Testis (tissue), 2 donors: ENCODE measurements at regions not wholly inside any gene's neighbourhood (a gene's known extent, or its start where the extent isn't known, plus 50 kb on each side); places are given as distances from the start of the nearest gene placed in this dataset.

Experiments used
- POLR2A ChIP-seq: fragments of 450-650 bp; IDR thresholded peaks from one replicate; pipeline ENCODE4 v1.6.1; 2017; ENCODE audit warnings: antibody characterized with exemption, mild to moderate bottlenecking, moderate library complexity
- TF ChIP-seq, protein P1 (sequence below), 3 experiments: fragments of 450-650 bp in 2 of 3; fragments of 200-600 bp in 1 of 3; sonication (generic) in 1 of 3; IDR thresholded peaks; one replicate each; pipeline ENCODE4 v1.5.1; 2016 to 2019; ENCODE audit warnings: antibody characterized with exemption in 3 of 3, mild to moderate bottlenecking in 2 of 3, moderate library complexity in 1 of 3

- TF ChIP-seq, protein P1, sequence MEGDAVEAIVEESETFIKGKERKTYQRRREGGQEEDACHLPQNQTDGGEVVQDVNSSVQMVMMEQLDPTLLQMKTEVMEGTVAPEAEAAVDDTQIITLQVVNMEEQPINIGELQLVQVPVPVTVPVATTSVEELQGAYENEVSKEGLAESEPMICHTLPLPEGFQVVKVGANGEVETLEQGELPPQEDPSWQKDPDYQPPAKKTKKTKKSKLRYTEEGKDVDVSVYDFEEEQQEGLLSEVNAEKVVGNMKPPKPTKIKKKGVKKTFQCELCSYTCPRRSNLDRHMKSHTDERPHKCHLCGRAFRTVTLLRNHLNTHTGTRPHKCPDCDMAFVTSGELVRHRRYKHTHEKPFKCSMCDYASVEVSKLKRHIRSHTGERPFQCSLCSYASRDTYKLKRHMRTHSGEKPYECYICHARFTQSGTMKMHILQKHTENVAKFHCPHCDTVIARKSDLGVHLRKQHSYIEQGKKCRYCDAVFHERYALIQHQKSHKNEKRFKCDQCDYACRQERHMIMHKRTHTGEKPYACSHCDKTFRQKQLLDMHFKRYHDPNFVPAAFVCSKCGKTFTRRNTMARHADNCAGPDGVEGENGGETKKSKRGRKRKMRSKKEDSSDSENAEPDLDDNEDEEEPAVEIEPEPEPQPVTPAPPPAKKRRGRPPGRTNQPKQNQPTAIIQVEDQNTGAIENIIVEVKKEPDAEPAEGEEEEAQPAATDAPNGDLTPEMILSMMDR (IDR thresholded peaks at IDR 0.05): no peak
- no peak for TF ChIP-seq POLR2A
Measured at GRCh38 chr13:80798576-80799133, 457.7 kb upstream of the SPRY2 start.
